Caco-2 (cell line): ENCODE measurements at regions not wholly inside any gene's neighbourhood (a gene's known extent, or its start where the extent isn't known, plus 50 kb on each side); places are given as distances from the start of the nearest gene placed in this dataset.

Source experiments
- BruUV-seq: library from RNA; stranded (reverse); fragments of 400-500 nt; replicated peaks from 2 replicates; lab custom pipeline; 2021; lab: Mats Ljungman, UMichigan
- CTCF ChIA-PET: fragments of 300-600 bp; sonication (Branson Sonifier 250); formaldehyde crosslinking; loops from one replicate; lab custom pipeline; 2022; ENCODE audit warnings: antibody characterized with exemption; lab: Charles Lee
- POLR2A ChIA-PET: fragments of 300-600 bp; sonication (Branson Sonifier 250); formaldehyde crosslinking; loops from one replicate; lab custom pipeline; 2022; ENCODE audit warnings: antibody characterized with exemption; lab: Charles Lee
- DNase-seq, 2 experiments: peaks; one replicate each; pipeline versions ENCODE4 v3.0.0 to v3.0.0-alpha.2; 2020 to 2022
- H3K27me3 ChIP-seq: replicated peaks from 2 replicates; pipeline ENCODE4 v1.6.0; 2011; ENCODE audit warnings: low read length; ENCODE audit not compliant: control insufficient read depth, insufficient read depth
- H3K36me3 ChIP-seq: 2 replicates; pipeline ENCODE4 v1.5.1; 2011; ENCODE audit warnings: low read length; ENCODE audit not compliant: control insufficient read depth, insufficient read depth
- H3K4me1 ChIP-seq: fragments of 250-450 bp; sonication (Bioruptor Pico); 2 replicates; pipeline ENCODE4 v1.5.1; 2020; ENCODE audit warnings: mild to moderate bottlenecking
- H3K4me3 ChIP-seq: 2 replicates; pipeline ENCODE4 v1.5.1; 2011; ENCODE audit warnings: low read depth, mild to moderate bottlenecking, control low read depth, low read length
- H3K9me3 ChIP-seq: fragments of 250-450 bp; sonication (Bioruptor Pico); 2 replicates; pipeline ENCODE4 v1.5.1; 2020; ENCODE audit warnings: mild to moderate bottlenecking, moderate library complexity
- H3K27ac Mint-ChIP-seq: one replicate; pipeline ENCODE4 v1.8.0; 2022; ENCODE audit warnings: mixed read lengths; ENCODE audit not compliant: unreplicated experiment
- H3K27me3 Mint-ChIP-seq: one replicate; pipeline ENCODE4 v1.8.0; 2022; ENCODE audit warnings: mixed read lengths; ENCODE audit not compliant: insufficient read depth, unreplicated experiment
- H3K36me3 Mint-ChIP-seq: one replicate; pipeline ENCODE4 v1.8.0; 2022; ENCODE audit warnings: mild to moderate bottlenecking, mixed read lengths; ENCODE audit not compliant: insufficient read depth, unreplicated experiment
- H3K4me1 Mint-ChIP-seq: one replicate; pipeline ENCODE4 v1.8.0; 2022; ENCODE audit warnings: low read depth, mixed read lengths; ENCODE audit not compliant: unreplicated experiment
- H3K4me3 Mint-ChIP-seq: one replicate; pipeline ENCODE4 v1.8.0; 2022; ENCODE audit warnings: mild to moderate bottlenecking, moderate library complexity, mixed read lengths; ENCODE audit not compliant: unreplicated experiment
- H3K9me3 Mint-ChIP-seq: one replicate; pipeline ENCODE4 v1.8.0; 2022; ENCODE audit warnings: mixed read lengths; ENCODE audit not compliant: unreplicated experiment
- intact Hi-C: fragments of 100-400 bp; cut with micrococcal nuclease; formaldehyde crosslinking; loops from one replicate; pipeline ENCODE4 v1.10.0; 2022; ENCODE audit not compliant: unreplicated experiment
- TF ChIP-seq, protein P1 (sequence below), 2 experiments: fragments of 200-600 bp in 1 of 2; IDR thresholded peaks; 1 replicate in 1 of 2; 2 replicates in 1 of 2; pipeline versions ENCODE4 v1.5.1 to v1.8.0; 2011 to 2022; ENCODE audit warnings: antibody characterized with exemption in 1 of 2, control low read depth in 1 of 2, inconsistent platforms in 1 of 2, low read depth in 1 of 2, low read length in 1 of 2, mild to moderate bottlenecking in 1 of 2, moderate library complexity in 1 of 2; ENCODE audit not compliant: insufficient read depth in 1 of 2, severe bottlenecking in 1 of 2, unreplicated experiment in 1 of 2

DNA sequence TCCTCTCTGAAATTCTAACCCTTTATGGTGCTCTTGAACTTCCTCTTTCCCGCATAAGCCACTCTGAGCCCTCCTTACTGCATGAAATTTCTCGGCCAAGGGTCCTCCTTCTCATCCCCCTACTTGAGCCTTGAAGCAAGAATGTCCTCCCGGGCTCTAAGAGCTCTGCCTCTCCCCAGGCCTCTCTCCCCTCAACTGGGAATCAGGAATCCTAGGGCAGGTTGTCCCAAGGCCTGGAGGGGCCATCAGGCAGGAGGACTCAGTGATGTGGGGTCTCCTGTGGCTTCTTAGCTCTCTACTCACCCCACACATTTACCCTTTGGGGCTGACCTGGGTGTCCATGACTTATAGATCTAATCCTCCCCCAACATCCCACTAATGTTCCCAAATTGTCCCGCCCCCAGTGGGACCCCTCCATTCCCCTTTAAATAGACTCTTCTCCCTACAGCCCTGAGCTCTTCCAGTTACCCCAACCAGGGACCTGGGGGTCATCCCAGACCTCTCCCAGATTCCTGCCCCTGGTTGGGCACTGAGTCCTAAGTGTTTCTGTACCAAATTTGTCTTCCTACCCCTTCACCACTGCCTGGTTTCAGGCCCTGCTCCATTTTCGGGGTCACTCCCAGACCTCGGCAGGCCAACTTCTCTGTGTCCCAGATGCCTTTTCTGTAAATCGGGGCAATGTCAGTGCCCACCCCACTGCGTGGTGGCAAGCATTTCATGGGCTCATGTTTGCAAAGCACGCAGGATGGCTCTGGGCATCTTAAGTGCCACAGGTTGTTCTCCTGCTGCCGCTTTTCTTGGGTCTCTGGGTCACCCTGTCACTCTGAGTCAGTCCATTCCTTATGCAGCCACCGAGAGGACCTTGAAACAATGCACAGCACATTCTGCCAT, 171.2 kb downstream of the ASB1 start:
- Histone ChIP-seq H3K27me3 (no peaks in the 10 kb centered on the region), H3K4me3 (no peak overlapping the region), H3K9me3 (no peaks in the 10 kb centered on the region), H3K36me3 (no peaks in the 10 kb centered on the region), H3K4me1 (no peaks in the 10 kb centered on the region)
- Mint-ChIP-seq H3K4me1 (no peaks in the 10 kb centered on the region), H3K27me3 (peaks cover 7% of the 10 kb centered on the region), H3K9me3 (no peaks in the 10 kb centered on the region), H3K36me3 (peaks cover 5% of the 10 kb centered on the region), H3K27ac (no peak overlapping the region), H3K4me3 (no peak overlapping the region)
- TF ChIP-seq, protein P1, sequence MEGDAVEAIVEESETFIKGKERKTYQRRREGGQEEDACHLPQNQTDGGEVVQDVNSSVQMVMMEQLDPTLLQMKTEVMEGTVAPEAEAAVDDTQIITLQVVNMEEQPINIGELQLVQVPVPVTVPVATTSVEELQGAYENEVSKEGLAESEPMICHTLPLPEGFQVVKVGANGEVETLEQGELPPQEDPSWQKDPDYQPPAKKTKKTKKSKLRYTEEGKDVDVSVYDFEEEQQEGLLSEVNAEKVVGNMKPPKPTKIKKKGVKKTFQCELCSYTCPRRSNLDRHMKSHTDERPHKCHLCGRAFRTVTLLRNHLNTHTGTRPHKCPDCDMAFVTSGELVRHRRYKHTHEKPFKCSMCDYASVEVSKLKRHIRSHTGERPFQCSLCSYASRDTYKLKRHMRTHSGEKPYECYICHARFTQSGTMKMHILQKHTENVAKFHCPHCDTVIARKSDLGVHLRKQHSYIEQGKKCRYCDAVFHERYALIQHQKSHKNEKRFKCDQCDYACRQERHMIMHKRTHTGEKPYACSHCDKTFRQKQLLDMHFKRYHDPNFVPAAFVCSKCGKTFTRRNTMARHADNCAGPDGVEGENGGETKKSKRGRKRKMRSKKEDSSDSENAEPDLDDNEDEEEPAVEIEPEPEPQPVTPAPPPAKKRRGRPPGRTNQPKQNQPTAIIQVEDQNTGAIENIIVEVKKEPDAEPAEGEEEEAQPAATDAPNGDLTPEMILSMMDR (IDR thresholded peaks at IDR 0.05; ENCODE audit: insufficient read depth in 1 of 2, low read depth in 1 of 2, low read length in 1 of 2, severe bottlenecking in 1 of 2, unreplicated experiment in 1 of 2), result no peak
- intact Hi-C loops, result no loop called here
- DNase-seq, result no peak
- ChIA-PET CTCF (no interaction called here), POLR2A (no interaction called here)
- BruUV-seq, result no TSS peak

DNA sequence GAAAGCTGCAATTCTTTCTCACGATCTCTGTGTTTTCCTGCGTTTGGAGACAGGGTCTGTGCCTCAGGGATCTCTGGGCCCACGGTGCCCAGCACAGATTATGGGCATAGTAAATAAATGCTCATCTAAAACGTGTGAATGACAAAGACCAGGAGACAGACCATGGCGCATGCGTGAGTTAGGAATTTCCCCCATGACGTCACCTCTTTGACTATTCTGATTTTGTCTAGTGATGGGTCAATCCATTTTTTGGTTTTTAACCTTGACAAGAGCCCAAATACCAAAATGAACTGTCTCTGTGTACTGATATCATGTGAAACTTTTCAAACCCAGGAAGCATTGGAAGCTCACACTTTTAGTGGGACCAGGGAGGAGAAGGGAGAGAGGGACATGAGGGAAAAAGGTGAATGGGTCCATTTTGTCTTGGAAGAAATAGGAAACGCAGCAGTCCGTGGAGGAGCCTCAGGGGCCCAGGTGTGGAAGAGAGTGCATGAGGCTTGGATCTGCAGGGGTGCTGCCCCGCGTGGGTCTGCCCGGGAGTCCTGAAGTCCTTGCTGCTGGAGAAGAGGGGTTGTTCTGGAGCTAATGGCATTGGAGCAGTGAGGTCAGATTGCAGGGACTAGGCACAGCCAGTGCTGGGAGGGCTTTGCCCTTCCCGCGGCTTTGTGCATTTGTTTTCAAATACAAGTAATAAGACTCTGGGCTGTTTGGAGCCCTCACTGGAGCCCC, 172.2 kb downstream of the ASB1 start:
- H3K4me1 Mint-ChIP-seq, result no peaks in the 10 kb centered on the region
- Histone ChIP-seq H3K36me3 (no peaks in the 10 kb centered on the region), H3K4me3 (no peak overlapping the region), H3K4me1 (no peaks in the 10 kb centered on the region), H3K27me3 (no peaks in the 10 kb centered on the region), H3K9me3 (no peaks in the 10 kb centered on the region)
- ChIA-PET POLR2A (no interaction called here), CTCF (no interaction called here)
- peaks cover 9% of the 10 kb centered on the region for H3K27me3 Mint-ChIP-seq
- H3K4me3 Mint-ChIP-seq, result no peak overlapping the region
- TF ChIP-seq, protein P1 (IDR thresholded peaks at IDR 0.05; ENCODE audit: insufficient read depth in 1 of 2, low read depth in 1 of 2, low read length in 1 of 2, severe bottlenecking in 1 of 2, unreplicated experiment in 1 of 2), result no peak
- H3K36me3 Mint-ChIP-seq, result peaks cover 5% of the 10 kb centered on the region
- H3K9me3 Mint-ChIP-seq, result peaks cover 11% of the 10 kb centered on the region
- H3K27ac Mint-ChIP-seq, result no peak overlapping the region
- DNase-seq, result no peak
- intact Hi-C loops, result no loop called here
- BruUV-seq, result no TSS peak

DNA sequence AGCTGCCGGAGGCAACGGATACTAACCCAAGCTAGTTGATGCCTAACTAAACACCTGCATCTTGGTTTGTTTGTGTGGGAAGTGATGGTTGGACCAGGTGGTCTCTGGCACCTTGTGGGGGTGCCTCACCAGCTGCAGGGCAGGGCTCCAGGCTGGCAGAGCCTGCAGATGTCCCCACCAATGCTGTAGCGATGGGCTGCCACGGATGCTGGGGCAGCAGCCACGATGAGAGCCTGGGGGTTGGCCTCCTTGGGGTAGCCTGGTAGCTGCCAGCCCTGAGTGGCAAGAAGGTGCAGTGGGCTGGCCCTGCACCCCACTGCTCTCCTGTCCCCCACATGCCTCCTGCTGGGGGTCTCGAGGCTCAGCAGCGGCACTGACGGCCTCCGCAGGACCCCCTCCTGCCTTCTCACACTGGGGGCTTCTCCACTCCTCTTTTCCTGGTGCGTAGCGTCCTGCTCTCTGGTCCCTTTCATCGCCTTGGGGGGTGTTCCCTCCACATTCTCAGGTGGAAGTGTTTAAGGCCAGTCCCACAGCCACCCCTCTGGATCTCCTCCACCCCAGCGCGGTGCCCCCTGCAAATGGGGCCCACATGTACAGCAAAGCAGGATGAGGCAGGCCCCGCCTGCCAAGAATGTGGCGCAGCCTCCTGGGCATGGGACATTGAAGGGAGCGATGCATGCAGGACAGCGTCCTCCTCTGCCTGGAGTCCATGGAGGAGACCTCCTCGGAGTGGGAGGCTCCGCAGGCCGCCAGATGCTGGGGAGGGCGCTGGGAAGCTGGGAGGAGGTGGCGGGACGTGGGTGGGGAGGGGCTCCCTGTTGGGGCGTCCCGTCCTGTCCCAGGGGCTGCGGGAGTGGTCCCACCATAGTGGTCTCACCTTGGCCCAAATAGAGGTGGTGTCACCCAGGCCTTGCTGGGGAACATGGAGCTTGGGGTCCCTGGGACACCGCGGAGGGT, 173.1 kb downstream of the ASB1 start:
- Mint-ChIP-seq H3K27ac (no peak overlapping the region), H3K27me3 (peaks cover 15% of the 10 kb centered on the region), H3K36me3 (peaks cover 5% of the 10 kb centered on the region), H3K4me3 (no peak overlapping the region), H3K4me1 (no peaks in the 10 kb centered on the region), H3K9me3 (peaks cover 19% of the 10 kb centered on the region)
- intact Hi-C loops, result no loop called here
- POLR2A ChIA-PET, result no interaction called here
- H3K36me3 ChIP-seq, result no peaks in the 10 kb centered on the region
- no peak for DNase-seq
- BruUV-seq, result no TSS peak
- no peak overlapping the region for H3K4me3 ChIP-seq
- CTCF ChIA-PET, result no interaction called here
- H3K27me3 ChIP-seq, result no peaks in the 10 kb centered on the region
- TF ChIP-seq, protein P1 (IDR thresholded peaks at IDR 0.05; ENCODE audit: insufficient read depth in 1 of 2, low read depth in 1 of 2, low read length in 1 of 2, severe bottlenecking in 1 of 2, unreplicated experiment in 1 of 2), result no peak
- no peaks in the 10 kb centered on the region for H3K9me3 ChIP-seq
- H3K4me1 ChIP-seq, result no peaks in the 10 kb centered on the region
